ENCODE measurements at regions not wholly inside any gene's neighbourhood (a gene's known extent, or its start where the extent isn't known, plus 50 kb on each side); places are given as distances from the start of the nearest gene placed in this dataset.

DNA sequence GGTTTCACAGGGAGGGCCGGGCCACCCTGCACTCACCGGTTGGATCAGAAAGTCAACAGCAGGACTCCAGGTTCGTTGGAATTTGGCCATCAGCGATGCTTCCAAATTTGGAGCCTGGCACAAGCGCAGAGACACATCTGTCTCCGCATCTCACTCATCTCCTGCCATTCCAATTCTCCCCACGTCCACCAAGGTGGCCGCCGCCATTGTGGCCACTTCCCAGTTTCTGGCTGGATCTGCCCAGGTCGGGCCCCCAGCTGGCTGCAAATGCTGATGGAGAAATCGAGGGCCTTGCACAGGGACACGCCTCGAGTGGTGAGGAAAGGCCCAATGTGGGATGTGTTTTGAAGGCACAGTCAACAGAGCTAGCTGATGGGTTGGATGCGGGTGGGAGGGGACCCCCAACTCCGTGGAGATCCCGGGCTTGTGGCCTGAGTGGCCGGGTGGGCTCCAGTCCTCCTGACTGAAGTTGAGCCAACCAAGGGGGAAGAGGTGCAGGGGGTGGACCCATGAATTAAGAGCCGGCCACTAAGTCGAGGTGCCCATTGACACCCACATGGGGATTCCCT lies 102.7 kb downstream of the CRYAA start:
- DNase-seq: no peak

DNA sequence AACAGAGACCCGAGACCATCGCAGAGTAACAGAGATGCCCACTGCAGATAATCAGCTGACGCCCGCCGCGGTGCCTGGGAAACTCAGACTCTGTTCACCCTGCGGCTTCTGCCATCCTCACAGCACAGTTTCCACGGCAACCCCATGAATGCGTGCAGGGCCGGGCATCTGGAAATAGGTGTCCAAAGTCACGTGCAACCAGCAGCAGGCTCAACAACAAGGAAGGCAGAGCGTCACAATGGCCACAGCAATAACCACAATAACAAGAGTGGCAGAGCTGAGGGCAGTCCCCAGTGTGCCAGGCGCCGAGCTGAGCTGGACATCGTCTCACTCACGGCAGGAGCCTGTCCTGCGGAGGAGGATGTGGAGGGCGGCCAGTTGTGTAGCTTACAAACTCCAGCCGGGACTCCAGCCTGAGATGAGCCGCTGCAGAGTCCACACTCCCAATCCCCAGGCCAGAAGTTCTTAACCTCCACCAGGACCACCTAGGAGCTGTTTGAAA lies 102.0 kb downstream of the CRYAA start:
- DNase-seq: no peak

DNA sequence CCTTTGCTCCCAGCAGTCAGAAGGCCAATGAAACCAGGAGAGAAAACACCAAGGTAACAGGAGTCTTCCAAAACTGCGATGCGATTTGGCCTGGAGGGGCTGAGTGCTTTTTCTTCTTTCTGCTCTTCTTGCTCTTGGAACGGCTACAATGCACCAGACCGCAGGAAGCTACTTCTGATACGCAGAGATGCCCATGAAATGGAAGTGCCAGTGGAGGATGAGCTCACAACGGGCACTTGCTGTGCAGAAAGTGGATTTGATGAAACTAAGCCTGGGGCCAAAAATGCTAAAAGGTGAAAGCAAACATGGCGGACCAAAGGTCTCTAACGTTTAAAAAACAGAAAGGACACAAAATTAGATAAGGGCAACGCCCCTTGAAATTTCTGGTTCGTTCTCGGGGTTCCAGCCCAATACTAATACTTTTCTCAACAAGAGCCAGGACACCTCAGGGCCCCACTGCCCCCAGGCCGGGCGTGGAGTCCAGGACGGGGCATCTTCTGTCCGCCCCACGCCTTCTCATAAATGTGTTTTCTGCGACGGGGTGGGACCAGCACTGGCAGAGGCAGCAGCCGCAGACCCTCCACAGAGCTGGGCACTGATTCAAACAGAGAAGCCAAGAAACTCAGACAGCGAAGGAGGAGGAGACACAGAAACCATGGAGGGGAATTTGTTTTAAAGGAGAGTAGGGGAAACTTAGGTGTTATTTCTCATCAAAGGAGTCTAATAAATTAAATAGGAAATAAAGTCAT lies 101.3 kb downstream of the CRYAA start:
- no peak for DNase-seq

- DNase-seq: no peak
Measured at GRCh38 chr21:43269440-43269839, 100.6 kb downstream of the CRYAA start.

GRCh38 chr21:43268804-43269186 lies 100.0 kb downstream of the CRYAA start:
- DNase-seq: no peak

DNA sequence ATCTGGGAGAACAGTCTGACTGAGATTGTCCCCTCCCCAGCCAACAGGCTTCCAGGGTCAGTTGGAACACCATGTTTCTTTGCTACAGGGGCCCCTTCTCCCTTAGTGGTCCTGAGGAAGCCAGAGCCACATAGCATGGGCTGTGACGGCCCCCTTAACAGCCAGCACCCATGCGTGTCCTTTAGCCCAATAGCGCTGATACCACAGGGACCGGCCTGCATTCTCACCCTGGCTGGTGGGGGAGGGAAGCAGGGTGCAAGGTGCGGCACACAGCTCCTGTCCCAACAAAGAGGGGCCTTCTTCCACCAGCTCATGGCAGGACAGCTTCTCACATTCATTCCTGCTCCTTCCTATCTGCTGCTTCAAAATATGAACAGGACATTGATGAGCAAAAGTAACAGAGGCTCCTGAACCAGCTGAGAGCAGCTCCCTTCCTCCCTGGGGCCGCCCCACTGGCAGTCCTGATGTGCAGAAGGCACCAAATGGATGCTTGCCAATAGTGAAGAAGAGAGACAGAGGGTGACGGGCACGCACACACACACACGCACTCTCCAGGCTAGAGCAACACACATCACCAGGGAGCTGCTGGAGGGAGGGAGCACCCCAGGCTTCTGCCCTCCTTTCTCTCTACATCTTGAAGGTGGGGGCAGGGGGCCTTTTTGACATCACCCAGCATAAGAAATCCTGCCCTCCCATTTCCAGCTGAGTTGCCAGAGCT lies 99.4 kb downstream of the CRYAA start:
- no peak for DNase-seq

DNA sequence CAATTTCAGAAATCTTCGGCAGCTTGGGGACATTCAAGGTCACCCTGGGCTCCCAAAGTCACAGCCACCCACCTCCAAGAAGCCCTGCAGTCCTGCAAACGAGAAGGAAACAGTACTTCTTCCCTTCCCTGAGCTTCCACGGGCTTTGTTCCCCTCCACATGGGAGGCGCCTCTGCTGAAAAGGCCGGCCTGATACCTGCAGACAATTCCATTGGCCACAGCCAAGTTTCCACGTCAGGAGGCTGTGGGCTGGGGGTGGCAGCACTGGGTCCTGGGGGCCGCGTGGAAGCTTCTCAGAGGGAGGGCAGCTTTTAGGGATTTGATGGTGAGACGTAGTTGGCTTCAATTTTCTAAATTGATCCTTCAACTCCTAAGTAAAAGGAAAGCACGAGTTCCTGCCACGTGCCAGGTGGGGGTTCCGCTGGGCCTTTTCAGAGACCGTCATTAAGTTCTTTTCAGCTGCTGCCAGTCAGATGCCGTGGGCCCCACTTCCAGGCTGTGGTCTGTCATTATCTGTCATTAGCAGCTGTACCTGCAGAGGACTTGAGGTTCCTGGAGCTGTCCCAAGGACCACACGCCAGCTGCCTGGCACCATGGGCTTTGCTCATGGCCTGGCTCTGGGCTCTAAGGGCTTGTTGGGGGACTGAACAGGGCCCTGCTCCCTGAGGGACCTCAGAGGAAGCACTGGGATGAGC lies 98.7 kb downstream of the CRYAA start:
- DNase-seq: no peak

- no peak for DNase-seq
Measured at GRCh38 chr21:43266534-43266933, 97.7 kb downstream of the CRYAA start.

GRCh38 chr21:43262427-43262826 lies 93.6 kb downstream of the CRYAA start:
- no peak for DNase-seq
